ENCODE measurements at regions not wholly inside any gene's neighbourhood (a gene's known extent, or its start where the extent isn't known, plus 50 kb on each side); places are given as distances from the start of the nearest gene placed in this dataset.

DNA sequence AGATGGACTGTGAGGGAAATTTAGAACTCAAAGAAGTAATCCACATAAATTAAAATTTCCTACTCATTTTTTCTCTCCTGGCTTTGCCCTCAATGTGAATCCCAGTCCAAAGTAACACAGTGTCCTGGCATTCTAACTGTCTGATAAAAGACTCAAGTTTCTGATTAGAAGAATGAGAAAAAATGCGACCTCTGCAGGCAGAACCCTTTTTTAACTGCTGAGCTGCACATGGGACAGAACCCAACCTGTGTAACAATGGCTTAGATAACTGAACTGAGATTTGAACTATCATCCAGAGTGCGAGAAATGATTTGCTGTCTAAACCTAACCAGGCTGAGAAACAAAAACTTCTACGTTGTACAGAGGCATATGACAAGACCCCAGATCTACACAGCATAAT lies 385.6 kb upstream of the LRRC4C start:
- TF ChIP-seq, protein P1, sequence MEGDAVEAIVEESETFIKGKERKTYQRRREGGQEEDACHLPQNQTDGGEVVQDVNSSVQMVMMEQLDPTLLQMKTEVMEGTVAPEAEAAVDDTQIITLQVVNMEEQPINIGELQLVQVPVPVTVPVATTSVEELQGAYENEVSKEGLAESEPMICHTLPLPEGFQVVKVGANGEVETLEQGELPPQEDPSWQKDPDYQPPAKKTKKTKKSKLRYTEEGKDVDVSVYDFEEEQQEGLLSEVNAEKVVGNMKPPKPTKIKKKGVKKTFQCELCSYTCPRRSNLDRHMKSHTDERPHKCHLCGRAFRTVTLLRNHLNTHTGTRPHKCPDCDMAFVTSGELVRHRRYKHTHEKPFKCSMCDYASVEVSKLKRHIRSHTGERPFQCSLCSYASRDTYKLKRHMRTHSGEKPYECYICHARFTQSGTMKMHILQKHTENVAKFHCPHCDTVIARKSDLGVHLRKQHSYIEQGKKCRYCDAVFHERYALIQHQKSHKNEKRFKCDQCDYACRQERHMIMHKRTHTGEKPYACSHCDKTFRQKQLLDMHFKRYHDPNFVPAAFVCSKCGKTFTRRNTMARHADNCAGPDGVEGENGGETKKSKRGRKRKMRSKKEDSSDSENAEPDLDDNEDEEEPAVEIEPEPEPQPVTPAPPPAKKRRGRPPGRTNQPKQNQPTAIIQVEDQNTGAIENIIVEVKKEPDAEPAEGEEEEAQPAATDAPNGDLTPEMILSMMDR (conservative IDR thresholded peaks at IDR 0.05; ENCODE audit: low read depth, low read length), result no peak
- no peak for DNase-seq (ENCODE audit: low read depth)
- no peak overlapping the region for H3K4me3 ChIP-seq (ENCODE audit: low read depth, low read length)

DNA sequence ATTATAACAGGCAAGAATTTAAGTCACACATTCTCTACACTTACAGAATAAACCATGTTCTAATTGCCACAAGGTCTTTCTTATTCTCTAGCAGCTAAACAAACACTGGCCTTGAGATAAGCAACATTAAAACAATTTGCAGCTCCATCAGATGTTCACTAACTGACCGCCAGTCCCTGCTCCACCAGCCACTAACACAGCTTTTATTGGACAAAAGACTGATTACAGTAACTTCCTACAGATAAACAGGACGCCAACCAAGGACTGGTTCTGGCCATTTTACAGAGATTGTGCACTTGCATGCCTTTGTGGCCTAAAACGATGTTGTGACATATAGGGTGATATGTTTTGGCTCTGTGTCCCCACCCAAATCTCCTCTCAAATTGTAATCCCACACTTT lies 388.9 kb upstream of the LRRC4C start:
- no peak for DNase-seq (ENCODE audit: low read depth)
- TF ChIP-seq, protein P1 (conservative IDR thresholded peaks at IDR 0.05; ENCODE audit: low read depth, low read length), result no peak

DNA sequence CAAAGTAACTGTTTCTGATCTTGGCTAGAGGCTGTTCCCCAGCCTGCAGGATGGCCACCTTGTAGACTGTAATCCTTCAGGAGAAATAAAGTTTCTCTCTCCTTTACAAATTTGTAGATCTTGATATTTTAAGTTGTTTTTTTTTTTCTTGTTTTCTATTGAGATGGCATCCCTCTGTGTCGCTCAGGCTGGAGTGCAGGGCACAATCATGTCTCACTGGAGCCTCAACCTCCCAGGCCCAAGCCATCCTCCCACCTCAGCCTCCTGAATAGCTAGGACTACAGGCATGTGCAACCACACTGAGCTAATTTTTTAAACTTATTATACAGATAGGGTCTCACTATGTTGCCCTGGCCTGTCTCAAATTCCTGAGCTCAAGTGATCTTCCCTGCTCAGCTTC lies 389.8 kb upstream of the LRRC4C start:
- TF ChIP-seq, protein P1 (conservative IDR thresholded peaks at IDR 0.05; ENCODE audit: low read depth, low read length), result no peak
- no peak overlapping the region for H3K4me3 ChIP-seq (ENCODE audit: low read depth, low read length)
- DNase-seq (ENCODE audit: low read depth), result no peak

More for the DNA sequence above, 388.9 kb upstream of the LRRC4C start:
- no peak overlapping the region for H3K4me3 ChIP-seq (ENCODE audit: low read depth, low read length)

DNA sequence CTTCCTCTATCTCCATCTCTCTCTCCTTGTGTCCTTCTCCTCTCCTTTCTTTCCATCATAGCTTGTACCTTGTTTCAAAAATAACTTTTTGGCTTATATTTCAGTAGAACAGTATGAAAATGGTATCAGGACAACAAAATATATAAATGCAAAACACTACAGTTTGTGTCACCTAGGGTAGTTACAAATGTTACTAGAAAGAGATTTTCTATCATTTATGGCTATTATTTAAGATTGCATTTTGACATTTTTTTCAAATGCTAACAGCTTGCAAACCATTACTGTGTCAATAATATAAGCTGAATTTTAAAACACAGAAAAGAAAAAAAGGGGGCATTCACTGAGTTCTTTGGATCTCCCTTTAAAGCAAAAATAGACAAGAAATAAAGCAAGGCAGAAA lies 392.3 kb upstream of the LRRC4C start:
- no peak overlapping the region for H3K4me3 ChIP-seq (ENCODE audit: low read depth, low read length)
- TF ChIP-seq, protein P1 (conservative IDR thresholded peaks at IDR 0.05; ENCODE audit: low read depth, low read length), result no peak
- DNase-seq (ENCODE audit: low read depth), result no peak

DNA sequence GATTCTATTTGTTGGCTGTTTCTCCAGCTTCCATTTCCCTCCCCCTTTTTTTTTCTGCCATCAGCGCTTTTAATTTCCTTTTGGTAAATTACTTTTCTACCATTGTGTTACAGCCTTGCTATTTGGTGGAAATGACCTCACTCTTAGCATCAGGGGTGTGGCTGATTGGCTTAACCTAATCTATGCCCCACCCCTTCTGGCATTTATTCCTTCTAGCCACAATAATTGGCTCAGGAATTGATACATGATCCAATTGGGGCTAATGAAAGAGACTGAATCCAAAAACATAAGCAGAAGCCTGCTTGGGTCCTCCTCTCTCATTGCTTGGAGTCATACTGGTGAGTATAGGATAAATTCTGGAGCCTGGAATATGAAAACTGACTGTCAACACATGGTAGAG lies 402.4 kb upstream of the LRRC4C start:
- DNase-seq (ENCODE audit: low read depth), result no peak
- no peak overlapping the region for H3K4me3 ChIP-seq (ENCODE audit: low read depth, low read length)
- TF ChIP-seq, protein P1 (conservative IDR thresholded peaks at IDR 0.05; ENCODE audit: low read depth, low read length), result no peak

DNA sequence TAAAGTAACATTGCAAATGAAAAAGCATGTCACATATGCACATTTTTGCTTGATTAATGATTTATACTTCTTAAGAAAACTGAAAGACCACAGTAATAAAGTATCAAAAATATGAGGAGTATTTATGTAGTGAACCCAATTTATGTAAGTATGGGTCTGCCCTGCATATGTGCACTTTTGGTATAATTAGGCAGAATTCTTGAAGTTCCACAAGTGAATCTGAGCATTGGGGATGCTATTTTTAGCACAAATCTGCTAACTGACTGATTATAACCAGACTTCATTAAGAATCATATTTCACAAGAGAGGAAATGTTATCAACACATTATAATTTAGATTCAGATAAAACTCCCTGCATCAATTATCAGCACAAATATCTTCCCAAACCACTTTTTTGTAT lies 407.1 kb upstream of the LRRC4C start:
- TF ChIP-seq, protein P1 (conservative IDR thresholded peaks at IDR 0.05; ENCODE audit: low read depth, low read length), result no peak
- no peak for DNase-seq (ENCODE audit: low read depth)
- H3K4me3 ChIP-seq (ENCODE audit: low read depth, low read length), result no peak overlapping the region

DNA sequence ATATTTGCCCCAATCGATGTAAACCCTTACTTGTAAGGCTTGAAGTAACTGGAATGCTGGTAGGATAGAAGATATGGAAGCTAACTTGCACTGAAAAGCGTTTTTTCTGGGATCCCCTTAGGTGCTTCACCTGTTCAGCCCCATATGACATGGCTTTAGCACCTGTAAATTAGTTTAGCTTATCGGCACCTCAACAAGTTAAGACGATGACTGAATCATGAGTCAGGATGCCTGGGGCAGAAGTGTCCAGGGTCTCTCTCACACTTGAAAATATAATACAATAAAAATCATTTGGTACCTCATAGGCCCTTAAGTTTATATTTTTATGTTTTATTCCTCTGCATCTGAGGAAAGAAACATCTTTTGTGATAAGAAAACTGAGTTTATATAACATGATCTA lies 409.2 kb upstream of the LRRC4C start:
- H3K4me3 ChIP-seq (ENCODE audit: low read depth, low read length), result no peak overlapping the region

More for the DNA sequence above, 409.2 kb upstream of the LRRC4C start:
- no peak for DNase-seq (ENCODE audit: low read depth)
- TF ChIP-seq, protein P1 (conservative IDR thresholded peaks at IDR 0.05; ENCODE audit: low read depth, low read length), result no peak
